GM23248 (cell line): ENCODE measurements at regions not wholly inside any gene's neighbourhood (a gene's known extent, or its start where the extent isn't known, plus 50 kb on each side); places are given as distances from the start of the nearest gene placed in this dataset.

ENCODE experiments used
- DNase-seq: peaks from one replicate; pipeline ENCODE4 v3.0.0-alpha.2; 2015
- H2AFZ ChIP-seq: fragments of 200-600 bp; sonication (generic); 2 replicates; pipeline ENCODE4 v1.6.1; 2016; ENCODE audit warnings: antibody characterized with exemption
- H3F3A ChIP-seq: fragments of 200-600 bp; sonication (generic); 2 replicates; pipeline ENCODE4 v1.6.1; 2016; ENCODE audit warnings: mild to moderate bottlenecking, antibody characterized with exemption, mixed run types; ENCODE audit not compliant: insufficient read depth
- H3K27ac ChIP-seq: fragments of 200-600 bp; sonication (generic); 2 replicates; pipeline ENCODE4 v1.5.1; 2016; ENCODE audit warnings: mild to moderate bottlenecking
- H3K27me3 ChIP-seq: fragments of 200-600 bp; sonication (generic); replicated peaks from 2 replicates; pipeline ENCODE4 v1.6.1; 2016; ENCODE audit warnings: mild to moderate bottlenecking; ENCODE audit not compliant: insufficient read depth
- H3K36me3 ChIP-seq: fragments of 200-600 bp; sonication (generic); 2 replicates; pipeline ENCODE4 v1.6.1; 2016; ENCODE audit warnings: low read depth, mild to moderate bottlenecking
- H3K4me1 ChIP-seq: fragments of 200-600 bp; sonication (generic); 2 replicates; pipeline ENCODE4 v1.6.1; 2016; ENCODE audit warnings: mild to moderate bottlenecking; ENCODE audit not compliant: insufficient read depth
- H3K4me2 ChIP-seq: fragments of 200-600 bp; sonication (generic); one replicate; pipeline ENCODE4 v1.6.1; 2016; ENCODE audit warnings: mild to moderate bottlenecking; ENCODE audit not compliant: unreplicated experiment
- H3K4me3 ChIP-seq: fragments of 200-600 bp; sonication (generic); 2 replicates; pipeline ENCODE4 v1.5.1; 2016; ENCODE audit warnings: mild to moderate bottlenecking
- H3K79me2 ChIP-seq: fragments of 200-600 bp; sonication (generic); 2 replicates; pipeline ENCODE4 v1.6.1; 2016; ENCODE audit warnings: mild to moderate bottlenecking; ENCODE audit not compliant: insufficient read depth
- H3K9ac ChIP-seq: fragments of 200-600 bp; sonication (generic); 2 replicates; pipeline ENCODE4 v1.6.1; 2016; ENCODE audit warnings: mild to moderate bottlenecking
- H3K9me2 ChIP-seq: fragments of 200-600 bp; sonication (generic); 2 replicates; pipeline ENCODE4 v1.6.1; 2016; ENCODE audit warnings: mixed run types, mild to moderate bottlenecking, moderate library complexity; ENCODE audit not compliant: insufficient read depth
- H3K9me3 ChIP-seq: fragments of 200-600 bp; sonication (generic); one replicate; pipeline ENCODE4 v1.6.1; 2017; ENCODE audit warnings: low read depth
- H4K20me1 ChIP-seq: fragments of 200-600 bp; sonication (generic); 2 replicates; pipeline ENCODE4 v1.6.0; 2016; ENCODE audit not compliant: insufficient read depth
- EZH2 ChIP-seq: fragments of 200-600 bp; sonication (generic); IDR thresholded peaks from 2 replicates; pipeline ENCODE4 v1.6.1; 2018; ENCODE audit warnings: antibody characterized with exemption, mild to moderate bottlenecking; ENCODE audit not compliant: insufficient read depth, poor library complexity, severe bottlenecking
- EZH2phosphoT487 ChIP-seq: fragments of 200-600 bp; sonication (generic); IDR thresholded peaks from 2 replicates; pipeline ENCODE4 v1.6.1; 2018; ENCODE audit warnings: antibody characterized with exemption, moderate library complexity, mild to moderate bottlenecking, low read depth; ENCODE audit not compliant: insufficient read depth
- WGBS, 2 experiments: methylation state at CpG; one replicate each; pipeline ENCODE4 v1.1.6; 2015 to 2017; ENCODE audit warnings: low lambda C conversion rate in 2 of 2, low coverage in 1 of 2; ENCODE audit errors: missing lambda C conversion rate in 2 of 2; 5-methylcytosine and 5-hydroxymethylcytosine counted together
- in situ Hi-C: fragments of 300-500 bp; cut with MboI; formaldehyde crosslinking; loops from 2 replicates; pipeline ENCODE4 v1.15.0; 2020

GRCh38 chr1:175889848-175890247, 146.5 kb upstream of the TNR start:
- Histone ChIP-seq H4K20me1 (no peaks in the 10 kb centered on the region), H3K4me2 (no peak overlapping the region), H3K9me3 (no peaks in the 10 kb centered on the region), H3K36me3 (no peaks in the 10 kb centered on the region), H2AFZ (no peak overlapping the region), H3K4me1 (no peaks in the 10 kb centered on the region), H3K27me3 (no peaks in the 10 kb centered on the region), H3K9ac (no peak overlapping the region), H3K9me2 (no peaks in the 10 kb centered on the region), H3F3A (no peaks in the 10 kb centered on the region), H3K79me2 (no peaks in the 10 kb centered on the region), H3K4me3 (no peak overlapping the region), H3K27ac (no peak overlapping the region)
- 85 to 92% methylated on average over 2 of the region's 2 CpGs for WGBS, 2 experiments
- in situ Hi-C loops, result no loop called here
- DNase-seq, result no peak
- TF ChIP-seq EZH2phosphoT487 (no peak), EZH2 (no peak)

DNA sequence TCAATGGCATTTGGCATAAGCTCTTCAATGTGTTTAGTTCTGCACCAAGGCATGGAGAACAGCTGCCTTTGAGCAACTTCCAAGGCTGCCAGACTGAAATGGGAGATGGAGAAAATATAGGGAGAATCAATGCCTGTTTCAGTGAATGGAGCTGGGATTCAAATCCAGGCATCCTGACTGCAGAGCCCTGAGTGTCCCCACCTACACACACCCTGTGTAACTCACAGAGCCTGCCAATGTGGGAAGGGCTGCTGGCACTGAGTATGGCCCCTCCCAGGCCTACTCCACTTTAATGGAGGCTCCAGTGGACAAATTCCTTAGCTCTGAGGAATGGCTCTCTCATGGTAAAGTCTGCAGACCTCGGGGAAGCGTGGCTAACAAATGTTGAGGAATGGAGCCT, 145.6 kb upstream of the TNR start:
- H3K4me3 ChIP-seq, result no peak overlapping the region
- no peaks in the 10 kb centered on the region for H3K27me3 ChIP-seq
- H3K79me2 ChIP-seq, result no peaks in the 10 kb centered on the region
- peak; percentile 38 for DNase-seq
- no peaks in the 10 kb centered on the region for H3F3A ChIP-seq
- no peak overlapping the region for H3K9ac ChIP-seq
- H3K36me3 ChIP-seq, result no peaks in the 10 kb centered on the region
- no peaks in the 10 kb centered on the region for H3K9me2 ChIP-seq
- WGBS, 2 experiments, result 76 to 77% methylated on average over 2 of the region's 2 CpGs
- no peak overlapping the region for H3K4me2 ChIP-seq
- no peak overlapping the region for H3K27ac ChIP-seq
- no peaks in the 10 kb centered on the region for H3K9me3 ChIP-seq
- no peaks in the 10 kb centered on the region for H4K20me1 ChIP-seq
- TF ChIP-seq EZH2phosphoT487, result no peak
- TF ChIP-seq EZH2, result no peak
- H3K4me1 ChIP-seq, result no peaks in the 10 kb centered on the region
- H2AFZ ChIP-seq, result no peak overlapping the region
- in situ Hi-C loops, result no loop called here

GRCh38 chr1:175887981-175888428, 144.6 kb upstream of the TNR start:
- H2AFZ ChIP-seq, result no peak overlapping the region
- H3K79me2 ChIP-seq, result no peaks in the 10 kb centered on the region
- no peaks in the 10 kb centered on the region for H3K9me3 ChIP-seq
- no peaks in the 10 kb centered on the region for H3K4me1 ChIP-seq
- no peaks in the 10 kb centered on the region for H4K20me1 ChIP-seq
- H3K4me2 ChIP-seq, result no peak overlapping the region
- H3K9me2 ChIP-seq, result no peaks in the 10 kb centered on the region
- 46% methylated on average over 16 to 17 of the region's 17 CpGs for WGBS, 2 experiments
- in situ Hi-C loops, result no loop called here
- no peaks in the 10 kb centered on the region for H3K36me3 ChIP-seq
- no peaks in the 10 kb centered on the region for H3K27me3 ChIP-seq
- H3K4me3 ChIP-seq, result no peak overlapping the region
- H3K9ac ChIP-seq, result no peak overlapping the region
- H3K27ac ChIP-seq, result no peak overlapping the region
- TF ChIP-seq EZH2phosphoT487, result no peak
- no peak for TF ChIP-seq EZH2
- H3F3A ChIP-seq, result no peaks in the 10 kb centered on the region
- peak; percentile 71 for DNase-seq

DNA sequence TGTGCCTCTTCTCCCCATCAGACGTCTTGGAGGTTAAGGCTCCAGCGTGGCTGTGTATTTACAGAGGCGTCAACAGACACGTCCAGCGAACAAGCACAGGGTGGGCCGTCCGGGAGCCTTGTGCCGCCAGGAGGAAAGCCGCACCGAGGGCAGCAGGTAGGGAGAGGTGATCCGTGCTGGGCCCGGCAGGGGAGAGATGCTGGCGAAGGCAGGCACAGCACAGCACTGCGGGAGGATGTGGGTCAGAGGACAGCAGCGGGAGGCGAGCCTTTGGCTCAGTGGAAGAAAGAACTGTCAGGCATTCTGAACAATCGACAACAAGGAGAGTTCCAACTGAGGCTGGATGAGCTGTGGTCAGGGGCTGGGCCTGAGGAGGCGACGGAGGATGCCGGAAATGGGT, 144.1 kb upstream of the TNR start:
- 87 to 89% methylated on average over 20 of the region's 20 CpGs for WGBS, 2 experiments
- no peak for DNase-seq
- in situ Hi-C loops, result no loop called here
- Histone ChIP-seq H3K27ac (no peak overlapping the region), H2AFZ (no peak overlapping the region), H3K9me2 (no peaks in the 10 kb centered on the region), H3K4me3 (no peak overlapping the region), H4K20me1 (no peaks in the 10 kb centered on the region), H3K4me2 (no peak overlapping the region), H3K4me1 (no peaks in the 10 kb centered on the region), H3K36me3 (no peaks in the 10 kb centered on the region), H3K9me3 (no peaks in the 10 kb centered on the region), H3K9ac (no peak overlapping the region), H3K27me3 (no peaks in the 10 kb centered on the region), H3K79me2 (no peaks in the 10 kb centered on the region), H3F3A (no peaks in the 10 kb centered on the region)
- TF ChIP-seq EZH2 (no peak), EZH2phosphoT487 (no peak)

DNA sequence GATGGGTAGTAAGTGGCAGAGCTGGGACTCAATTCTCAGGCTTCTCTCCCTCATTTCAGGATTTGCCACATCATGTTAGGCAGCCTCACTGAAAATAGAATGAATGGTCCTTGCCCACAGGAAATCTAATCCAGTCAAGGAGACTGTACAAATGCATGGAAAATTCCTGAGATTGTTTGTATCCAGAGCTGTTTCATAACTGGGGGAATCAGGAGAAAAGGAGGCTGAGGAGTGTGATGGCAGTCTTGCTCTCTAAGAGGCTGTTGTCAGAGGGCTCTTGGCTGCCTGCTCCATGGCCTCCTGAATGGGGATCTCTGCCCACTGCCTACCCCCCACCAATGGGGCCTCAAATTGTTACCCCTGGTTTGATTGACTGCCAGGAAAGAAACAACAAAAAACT, 141.9 kb upstream of the TNR start:
- in situ Hi-C loops, result no loop called here
- Histone ChIP-seq H3K9me2 (no peaks in the 10 kb centered on the region), H3K36me3 (no peaks in the 10 kb centered on the region), H3K9ac (no peak overlapping the region), H3K27ac (no peak overlapping the region), H3K4me2 (no peak overlapping the region), H3K9me3 (no peaks in the 10 kb centered on the region), H3F3A (no peaks in the 10 kb centered on the region), H3K27me3 (no peaks in the 10 kb centered on the region), H3K4me1 (no peaks in the 10 kb centered on the region), H3K79me2 (no peaks in the 10 kb centered on the region), H4K20me1 (no peaks in the 10 kb centered on the region), H3K4me3 (no peak overlapping the region), H2AFZ (no peak overlapping the region)
- no peak for TF ChIP-seq EZH2
- no peak for TF ChIP-seq EZH2phosphoT487
- peak; percentile 33 for DNase-seq
